NAMALWA (cell line): ENCODE measurements at regions not wholly inside any gene's neighbourhood (a gene's known extent, or its start where the extent isn't known, plus 50 kb on each side); places are given as distances from the start of the nearest gene placed in this dataset.
"Not testable (repeated sequence)": the region's sequence is repeated elsewhere in the genome, so short reads cannot be mapped to it uniquely, and the experiment has no call there.

Experiments used
- DNase-seq: peaks from one replicate; pipeline ENCODE4 v3.0.0-alpha.2; 2015; ENCODE audit warnings: low spot score

DNA sequence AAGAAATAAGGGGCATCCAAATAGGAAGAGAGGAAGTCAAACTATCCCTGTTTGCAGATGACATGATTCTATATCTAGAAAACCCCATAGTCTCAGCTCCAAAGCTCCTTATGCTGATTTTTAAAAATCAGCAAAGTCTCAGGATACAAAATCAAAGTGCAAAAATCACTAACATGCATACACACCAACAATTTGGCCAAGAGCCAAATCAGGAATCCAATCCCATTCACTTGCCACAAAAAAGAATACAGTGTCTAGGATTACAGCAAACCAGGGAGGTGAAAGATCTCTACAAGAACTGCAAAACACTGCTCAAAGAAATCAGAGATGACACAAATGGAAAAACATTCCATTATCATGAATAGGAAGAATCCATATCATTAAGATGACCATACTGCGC, 155.8 kb upstream of the ARHGAP42 start:
- DNase-seq = not testable (repeated sequence)

GRCh38 chr11:100536979-100537378, 150.1 kb upstream of the ARHGAP42 start:
- no peak for DNase-seq

GRCh38 chr11:100543386-100543785, 143.7 kb upstream of the ARHGAP42 start:
- no peak for DNase-seq

DNA sequence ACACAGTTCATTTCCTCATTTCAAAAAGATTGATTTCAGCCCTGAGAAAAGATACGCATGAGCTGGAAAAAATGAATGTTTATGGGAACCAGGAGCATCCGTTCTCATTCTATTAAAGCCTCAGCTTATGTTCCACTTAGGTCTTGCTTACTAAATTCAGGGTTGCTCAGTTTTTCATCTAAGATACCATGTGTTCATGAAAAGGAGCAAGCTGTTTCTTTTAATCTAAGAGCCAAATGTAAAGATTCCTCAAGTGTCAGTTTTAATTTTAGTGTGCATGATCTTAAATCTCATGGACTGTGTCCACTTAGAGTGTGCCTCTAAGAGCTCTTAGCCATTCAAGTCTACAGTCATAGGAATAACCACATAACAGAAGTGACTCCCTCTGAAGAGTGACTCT, 141.5 kb upstream of the ARHGAP42 start:
- DNase-seq = no peak

GRCh38 chr11:100545970-100546369, 141.1 kb upstream of the ARHGAP42 start:
- no peak for DNase-seq

- peak; percentile 5 for DNase-seq
Measured at GRCh38 chr11:100546714-100547113, 140.4 kb upstream of the ARHGAP42 start.

- DNase-seq = no peak
Measured at GRCh38 chr11:100550298-100550697, 136.8 kb upstream of the ARHGAP42 start.

DNA sequence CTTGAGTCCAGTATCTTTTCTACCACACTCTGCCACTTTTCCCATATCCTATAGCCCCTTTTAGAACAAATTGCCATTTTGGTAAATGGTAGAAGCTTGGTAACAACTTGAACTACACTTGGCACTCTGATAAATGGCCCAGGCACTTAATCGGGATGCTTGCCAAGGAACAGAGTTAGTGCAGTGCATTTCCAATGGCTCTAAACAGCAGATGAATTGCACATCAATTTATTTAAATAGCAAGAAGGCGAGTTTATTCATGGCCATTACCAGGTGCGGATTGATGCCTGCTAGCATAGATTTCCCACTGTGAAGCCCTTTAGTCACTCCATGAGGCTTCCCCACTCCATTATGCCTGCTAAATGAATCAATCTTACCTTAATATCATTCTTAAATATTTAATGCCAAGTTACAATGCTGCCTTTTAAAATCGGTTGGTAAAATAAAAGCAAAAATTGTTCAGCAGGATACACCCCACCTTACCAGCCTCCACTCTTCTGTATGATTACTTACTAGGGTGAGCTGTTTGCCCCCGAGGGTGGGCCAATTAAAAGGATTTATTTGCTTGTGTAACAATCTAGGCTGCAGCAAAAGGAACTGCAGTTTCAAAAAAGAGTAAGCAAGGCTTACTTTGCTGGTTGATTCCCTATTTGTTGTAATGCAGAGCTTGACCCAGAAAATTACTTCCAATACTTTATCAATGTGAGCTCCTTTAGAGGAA, 136.0 kb upstream of the ARHGAP42 start:
- no peak for DNase-seq

GRCh38 chr11:100555931-100556330, 131.2 kb upstream of the ARHGAP42 start:
- no peak for DNase-seq

- no peak for DNase-seq
Measured at GRCh38 chr11:100556781-100557180, 130.3 kb upstream of the ARHGAP42 start.

GRCh38 chr11:100557830-100558611, 129.1 kb upstream of the ARHGAP42 start:
- DNase-seq = no peak

DNA sequence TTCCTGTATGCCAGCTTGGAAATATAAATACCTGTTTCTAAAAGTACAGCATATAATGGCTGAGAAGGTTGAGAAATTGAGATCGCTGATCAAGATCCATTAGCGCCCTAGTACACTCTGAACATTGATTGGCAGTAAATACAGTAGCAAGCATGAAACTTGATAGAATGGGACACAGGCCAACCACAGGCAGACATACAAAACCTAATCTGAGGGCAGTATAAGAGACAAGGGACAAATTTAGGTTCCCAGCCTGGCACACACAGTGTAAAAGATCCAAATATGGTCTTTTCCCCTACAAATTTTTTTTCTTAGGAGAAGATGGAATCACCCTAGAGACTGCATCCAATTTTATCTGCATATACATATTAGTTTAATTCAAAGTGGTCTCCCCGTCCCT, 126.5 kb upstream of the ARHGAP42 start:
- DNase-seq = no peak

DNA sequence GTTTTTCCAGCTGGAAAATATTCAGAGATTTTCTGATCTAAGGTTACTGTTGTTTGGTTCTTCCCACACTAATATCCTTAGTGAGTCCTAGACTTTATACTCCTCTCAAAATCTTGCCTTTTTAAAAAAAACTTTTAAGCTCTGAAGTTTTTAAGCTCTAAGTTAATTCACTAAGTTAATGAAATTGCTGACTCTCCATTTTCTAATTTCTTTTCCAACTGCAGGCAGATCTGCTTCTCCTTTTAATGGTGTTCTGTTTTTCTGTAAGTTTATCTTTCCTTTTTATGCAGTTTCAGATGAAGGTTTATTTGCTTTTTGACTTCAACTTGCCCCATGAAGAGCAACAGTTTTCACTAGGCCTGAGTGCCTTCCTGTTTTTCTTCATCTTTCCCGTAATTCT, 125.8 kb upstream of the ARHGAP42 start:
- DNase-seq = no peak

DNA sequence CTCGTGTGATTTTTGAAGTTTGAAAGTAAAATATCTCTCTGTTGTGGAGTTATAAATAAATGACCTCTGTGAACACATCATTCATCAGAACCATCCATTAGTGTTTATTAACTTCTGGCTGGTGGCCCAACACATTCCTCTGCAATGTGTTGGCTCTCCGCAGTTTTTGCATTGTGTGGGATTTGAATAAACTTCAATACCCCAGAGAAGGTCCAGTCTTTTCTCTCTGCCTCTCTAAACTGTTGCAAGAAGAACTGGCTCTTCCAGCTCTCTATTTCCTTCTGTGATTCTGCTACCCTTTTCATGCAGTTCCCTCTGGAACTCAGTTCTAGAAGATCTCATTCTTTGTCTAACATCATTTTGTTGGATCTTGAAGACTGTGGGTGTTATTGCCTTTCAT, 125.0 kb upstream of the ARHGAP42 start:
- no peak for DNase-seq

- no peak for DNase-seq
Measured at GRCh38 chr11:100563541-100564280, 123.4 kb upstream of the ARHGAP42 start.

DNA sequence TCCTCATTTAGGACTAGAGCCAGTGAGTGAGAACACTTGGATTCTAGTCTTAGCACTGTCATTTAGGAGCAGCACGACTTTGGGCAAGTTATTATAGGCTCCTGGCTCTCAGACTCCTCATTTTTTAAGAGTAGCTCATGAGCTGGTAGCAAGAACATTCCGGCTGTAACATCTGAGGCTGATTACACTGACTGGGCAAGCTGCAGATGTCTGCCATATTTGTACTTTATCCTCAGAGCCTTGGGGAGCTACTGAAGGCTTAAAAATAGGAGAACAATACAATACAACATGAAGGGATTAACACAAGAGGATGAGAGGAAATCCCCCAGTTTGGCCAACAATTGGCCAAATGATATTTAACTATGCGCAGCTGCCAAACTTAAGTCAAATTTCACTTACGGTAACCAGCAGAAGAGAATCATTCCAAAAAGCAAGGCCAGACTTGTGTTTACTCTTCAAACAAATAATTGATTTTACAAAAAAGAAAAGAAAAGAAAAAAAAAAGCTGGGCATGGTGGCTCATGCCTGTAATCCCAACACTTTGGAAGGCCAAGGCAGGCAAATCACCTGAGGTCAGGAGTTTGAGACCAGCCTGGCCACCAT, 113.1 kb upstream of the ARHGAP42 start:
- no peak for DNase-seq

DNA sequence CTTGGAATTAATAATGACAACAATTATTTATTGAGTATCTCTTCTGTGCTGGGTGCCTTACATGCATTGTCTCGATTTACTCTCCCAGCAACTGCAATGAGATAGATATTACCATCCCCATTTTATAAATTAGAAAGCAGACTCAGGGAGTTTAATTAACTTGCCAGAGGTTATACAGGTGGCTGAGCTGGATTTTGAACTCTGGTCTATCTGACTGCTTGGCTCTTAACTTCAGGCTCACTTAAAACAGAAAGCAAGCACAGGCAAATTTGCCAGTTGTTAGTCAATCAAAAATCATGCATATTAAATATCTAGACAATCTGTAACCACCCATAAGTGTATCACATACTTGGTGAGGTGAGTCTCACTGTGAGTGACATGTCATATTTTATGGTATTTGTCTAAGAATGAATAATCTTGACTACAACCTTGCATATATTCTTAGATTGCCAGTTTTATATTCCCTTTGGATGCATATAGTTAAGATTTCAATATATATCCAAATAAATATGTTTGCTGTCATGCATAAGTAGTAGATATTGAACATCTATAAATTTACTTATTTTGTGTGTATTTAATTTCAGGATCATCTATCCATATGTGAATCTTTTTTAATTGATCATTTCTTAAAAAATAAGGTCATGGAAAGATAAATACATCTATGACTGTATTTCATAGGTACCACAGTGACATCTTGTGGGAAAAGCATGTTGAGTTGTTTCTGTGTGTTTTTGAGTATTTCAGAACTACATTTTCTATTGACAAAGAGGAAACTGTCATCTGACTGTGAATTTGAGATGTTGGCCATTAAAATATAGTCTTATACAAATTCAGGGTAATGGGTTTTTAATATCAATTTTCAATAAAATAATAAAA, 112.0 kb upstream of the ARHGAP42 start:
- DNase-seq = peak; percentile 34

DNA sequence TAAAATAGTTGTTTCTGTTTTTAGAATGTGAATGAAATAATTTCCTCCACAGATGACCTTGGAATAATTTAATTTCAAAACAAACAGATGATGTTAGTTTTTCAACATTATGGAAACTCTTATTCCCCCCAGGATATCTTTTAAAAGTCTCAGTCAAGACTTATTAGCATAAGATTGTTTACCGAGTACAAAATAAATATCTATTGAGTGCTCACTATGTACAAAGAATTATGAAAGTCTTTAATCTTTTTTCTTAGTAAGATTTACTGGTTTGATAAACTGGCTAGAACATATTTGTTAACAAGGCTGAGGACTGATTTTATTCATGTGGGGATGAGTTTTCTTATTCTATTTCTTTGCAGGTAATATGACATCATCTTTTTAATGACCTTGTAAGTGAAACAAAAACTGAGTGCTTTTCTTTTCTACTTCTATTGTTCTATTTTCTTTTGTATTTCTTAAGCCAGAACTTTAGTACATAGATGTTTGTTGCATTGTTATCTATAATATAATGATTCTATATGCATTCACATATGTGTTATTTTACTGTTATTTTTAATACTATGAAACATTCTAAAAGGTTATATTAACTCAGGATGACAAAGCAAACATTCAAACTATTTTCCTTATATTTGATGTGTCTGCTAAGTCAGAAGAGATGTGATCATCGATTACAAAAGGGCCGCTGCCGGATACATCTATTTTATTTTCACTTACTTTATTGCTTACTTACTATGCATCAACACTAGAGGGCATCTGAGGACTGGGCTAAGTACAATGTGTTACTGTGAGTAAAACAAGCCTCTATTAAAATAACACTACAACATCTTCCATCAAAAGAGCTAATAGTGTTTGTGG, 111.0 kb upstream of the ARHGAP42 start:
- peak; percentile 69 for DNase-seq

DNA sequence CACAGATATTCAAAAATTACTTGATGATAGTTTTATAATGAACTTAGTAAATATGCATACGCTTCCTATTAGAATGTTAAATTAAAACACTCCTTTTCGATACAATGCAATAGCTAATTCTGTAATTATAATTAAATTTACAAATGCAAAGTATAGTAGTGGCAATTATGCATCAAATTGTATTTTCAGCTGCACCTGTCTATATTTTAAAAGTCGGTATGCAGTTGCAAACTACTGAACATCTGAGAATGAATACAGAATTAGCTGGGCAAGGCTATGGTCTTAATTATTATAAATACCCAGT, 110.4 kb upstream of the ARHGAP42 start:
- no peak for DNase-seq

- DNase-seq = no peak
Measured at GRCh38 chr11:100578831-100579311, 108.2 kb upstream of the ARHGAP42 start.

DNA sequence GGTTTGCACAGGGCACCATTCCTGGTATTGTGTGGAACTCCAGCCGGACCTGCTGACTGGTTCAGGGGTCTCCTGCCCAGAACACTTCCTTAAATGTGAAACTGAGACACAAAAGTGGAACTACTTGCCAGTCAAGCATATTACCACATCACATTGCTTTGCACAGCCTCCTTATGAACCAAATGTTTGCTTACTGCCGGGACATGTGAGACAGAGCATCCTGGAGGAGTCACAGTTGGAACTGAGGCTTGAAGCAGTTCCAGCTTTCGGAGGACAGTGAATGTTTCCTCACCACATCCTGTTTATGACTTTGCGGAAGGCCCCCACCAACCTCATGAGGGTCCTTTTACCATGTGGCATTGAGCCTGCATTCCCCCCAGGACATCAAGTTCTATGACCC, 105.8 kb upstream of the ARHGAP42 start:
- no peak for DNase-seq
